ENCODE measurements at regions not wholly inside any gene's neighbourhood (a gene's known extent, or its start where the extent isn't known, plus 50 kb on each side); places are given as distances from the start of the nearest gene placed in this dataset.

DNA sequence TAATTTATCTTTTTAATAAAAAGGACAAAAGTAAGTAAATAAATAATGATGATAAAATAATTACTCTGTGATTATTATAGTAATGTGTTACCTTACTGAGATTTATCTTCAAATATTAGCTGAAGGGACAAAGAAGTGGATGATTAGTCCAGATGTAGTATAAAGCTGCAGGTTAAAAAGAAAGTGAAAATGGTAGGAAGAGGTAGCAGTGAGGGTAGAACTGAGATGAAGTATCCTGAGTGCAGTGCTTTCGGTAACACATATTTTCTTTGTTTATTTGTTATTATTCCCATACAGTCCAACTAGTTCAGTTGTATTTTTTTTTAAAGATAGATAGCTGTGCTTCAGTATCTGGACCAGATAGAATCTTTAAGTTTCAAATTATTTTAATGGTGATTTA is 1203.5 kb downstream of the NCAM2 start:
- TF ChIP-seq, protein P1, sequence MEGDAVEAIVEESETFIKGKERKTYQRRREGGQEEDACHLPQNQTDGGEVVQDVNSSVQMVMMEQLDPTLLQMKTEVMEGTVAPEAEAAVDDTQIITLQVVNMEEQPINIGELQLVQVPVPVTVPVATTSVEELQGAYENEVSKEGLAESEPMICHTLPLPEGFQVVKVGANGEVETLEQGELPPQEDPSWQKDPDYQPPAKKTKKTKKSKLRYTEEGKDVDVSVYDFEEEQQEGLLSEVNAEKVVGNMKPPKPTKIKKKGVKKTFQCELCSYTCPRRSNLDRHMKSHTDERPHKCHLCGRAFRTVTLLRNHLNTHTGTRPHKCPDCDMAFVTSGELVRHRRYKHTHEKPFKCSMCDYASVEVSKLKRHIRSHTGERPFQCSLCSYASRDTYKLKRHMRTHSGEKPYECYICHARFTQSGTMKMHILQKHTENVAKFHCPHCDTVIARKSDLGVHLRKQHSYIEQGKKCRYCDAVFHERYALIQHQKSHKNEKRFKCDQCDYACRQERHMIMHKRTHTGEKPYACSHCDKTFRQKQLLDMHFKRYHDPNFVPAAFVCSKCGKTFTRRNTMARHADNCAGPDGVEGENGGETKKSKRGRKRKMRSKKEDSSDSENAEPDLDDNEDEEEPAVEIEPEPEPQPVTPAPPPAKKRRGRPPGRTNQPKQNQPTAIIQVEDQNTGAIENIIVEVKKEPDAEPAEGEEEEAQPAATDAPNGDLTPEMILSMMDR (conservative IDR thresholded peaks at IDR 0.05; ENCODE audit: low read length) = no peak
- H3K4me3 ChIP-seq (ENCODE audit: low read length) = no peak overlapping the region
- DNase-seq (ENCODE audit: low read depth) = no peak

DNA sequence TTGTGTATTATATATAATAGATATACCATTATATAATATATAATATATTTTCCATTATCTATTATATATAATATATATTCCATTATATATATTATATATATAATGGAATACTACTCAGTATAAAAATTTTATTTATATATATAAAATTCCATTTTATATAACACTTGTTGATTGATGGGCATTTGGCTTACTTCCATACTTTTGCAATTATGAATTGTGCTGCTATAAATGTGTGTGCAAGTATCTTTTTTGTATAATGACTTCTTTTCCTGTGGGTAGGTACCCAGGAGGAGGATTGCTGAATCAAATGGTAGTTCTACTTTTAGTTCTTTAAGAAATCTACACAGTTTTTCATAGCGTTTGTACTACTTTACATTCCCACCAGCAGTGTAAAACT is 1211.1 kb downstream of the NCAM2 start:
- no peak for DNase-seq (ENCODE audit: low read depth)
- TF ChIP-seq, protein P1 (conservative IDR thresholded peaks at IDR 0.05; ENCODE audit: low read length) = no peak
- H3K4me3 ChIP-seq (ENCODE audit: low read length) = no peak overlapping the region

DNA sequence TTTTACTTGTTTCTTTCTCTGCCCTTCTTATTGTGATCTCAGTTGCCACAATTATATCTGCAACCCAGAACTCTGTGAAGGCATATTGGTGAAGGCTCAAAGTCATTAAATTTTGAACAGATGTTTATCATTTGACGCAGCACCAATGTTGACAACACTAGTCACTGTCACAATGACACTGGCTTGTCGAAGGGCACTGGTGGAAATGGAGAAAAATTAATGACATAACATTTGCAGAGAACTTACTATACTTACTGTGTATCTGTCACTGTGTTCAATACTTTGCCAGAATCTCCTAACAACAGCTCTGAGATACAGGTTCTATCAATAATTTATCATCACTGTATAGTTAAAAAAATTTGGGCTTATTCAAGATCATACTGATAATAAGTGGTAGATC is 1213.7 kb downstream of the NCAM2 start:
- DNase-seq (ENCODE audit: low read depth) = no peak
- no peak overlapping the region for H3K4me3 ChIP-seq (ENCODE audit: low read length)
- TF ChIP-seq, protein P1 (conservative IDR thresholded peaks at IDR 0.05; ENCODE audit: low read length) = no peak

DNA sequence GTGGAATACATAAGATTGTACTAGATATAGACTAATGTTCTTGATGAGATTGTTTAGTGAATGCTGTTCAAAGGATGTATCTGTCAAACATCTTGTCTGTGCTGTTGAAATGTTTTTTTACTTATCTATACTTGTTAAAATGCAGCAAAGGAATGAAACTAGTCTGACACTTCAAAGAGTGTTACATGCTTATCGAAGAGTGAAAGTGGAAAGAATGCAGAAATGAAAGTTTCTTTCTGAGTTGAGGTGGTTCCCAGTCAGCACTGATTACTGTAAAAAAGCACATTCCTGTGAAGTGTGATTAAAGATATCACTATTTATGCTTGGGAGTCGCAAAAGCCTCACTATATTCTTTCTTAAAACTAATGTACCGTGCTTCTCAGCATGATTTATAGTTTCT is 1225.2 kb downstream of the NCAM2 start:
- no peak for DNase-seq (ENCODE audit: low read depth)
- TF ChIP-seq, protein P1 (conservative IDR thresholded peaks at IDR 0.05; ENCODE audit: low read length) = no peak
- H3K4me3 ChIP-seq (ENCODE audit: low read length) = no peak overlapping the region

DNA sequence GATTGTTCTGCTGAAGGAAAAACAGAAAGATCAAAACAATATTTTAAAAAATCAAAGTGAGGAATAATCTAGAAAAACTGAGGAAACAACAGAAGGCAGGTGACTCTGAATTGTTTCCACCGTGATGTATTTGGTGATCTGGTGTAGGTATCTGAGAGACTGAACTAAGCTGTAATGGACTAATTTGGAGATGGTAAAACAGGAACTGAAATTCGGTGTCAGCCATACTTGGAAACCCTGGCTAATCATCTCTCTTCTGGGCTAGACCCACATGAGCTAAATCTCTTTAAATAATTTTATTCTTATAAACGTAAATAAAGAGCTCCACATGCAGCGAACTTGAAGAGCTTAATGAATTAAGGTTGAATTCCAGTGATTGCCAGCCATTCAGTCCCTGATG is 1226.1 kb downstream of the NCAM2 start:
- TF ChIP-seq, protein P1 (conservative IDR thresholded peaks at IDR 0.05; ENCODE audit: low read length) = no peak
- DNase-seq (ENCODE audit: low read depth) = no peak
- no peak overlapping the region for H3K4me3 ChIP-seq (ENCODE audit: low read length)

DNA sequence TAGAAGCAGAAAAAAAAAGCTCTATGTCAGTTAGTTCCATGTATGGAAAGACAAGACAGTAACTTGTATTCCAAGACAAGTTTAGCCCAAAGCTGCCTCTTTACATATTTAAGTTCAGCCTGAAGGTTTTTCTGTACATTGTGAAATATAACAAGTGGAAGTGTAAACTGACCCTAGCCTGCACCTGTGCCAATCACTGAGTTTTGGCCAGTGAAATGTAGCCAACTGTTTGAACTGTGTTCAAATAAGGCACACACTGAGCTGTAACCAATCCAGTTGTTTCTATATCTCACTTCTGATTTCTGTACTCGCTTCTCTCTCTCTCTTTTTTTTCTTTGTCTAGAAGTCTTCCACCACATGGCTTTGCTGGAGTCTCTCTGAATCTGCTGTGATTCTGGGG is 1227.1 kb downstream of the NCAM2 start:
- H3K4me3 ChIP-seq (ENCODE audit: low read length) = no peak overlapping the region
- DNase-seq (ENCODE audit: low read depth) = no peak
- TF ChIP-seq, protein P1 (conservative IDR thresholded peaks at IDR 0.05; ENCODE audit: low read length) = no peak

DNA sequence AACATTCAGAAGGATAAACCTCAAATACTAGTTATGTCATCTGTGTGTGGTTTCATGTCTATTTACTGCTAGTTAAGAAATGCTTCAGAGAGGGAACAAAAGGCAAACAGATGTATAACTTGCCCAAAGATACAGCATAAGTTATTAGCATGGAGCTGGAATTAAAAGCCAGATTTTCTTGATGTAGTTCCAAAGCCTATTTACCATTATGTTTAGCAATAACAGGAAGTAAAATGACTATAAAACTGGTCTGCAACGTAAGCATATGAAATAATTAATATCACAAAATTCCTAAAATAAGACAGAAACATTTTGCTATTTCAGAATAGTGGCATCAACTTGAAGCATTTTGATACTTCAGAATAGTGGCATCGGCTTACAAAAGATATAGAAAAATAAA is 1232.8 kb downstream of the NCAM2 start:
- TF ChIP-seq, protein P1 (conservative IDR thresholded peaks at IDR 0.05; ENCODE audit: low read length) = no peak
- no peak overlapping the region for H3K4me3 ChIP-seq (ENCODE audit: low read length)
- DNase-seq (ENCODE audit: low read depth) = no peak

Measured in AG10803 (cell line).